ENCODE measurements at regions not wholly inside any gene's neighbourhood (a gene's known extent, or its start where the extent isn't known, plus 50 kb on each side); places are given as distances from the start of the nearest gene placed in this dataset.
A peak's percentile ranks its signal among the peaks of the same experiment; 100 is the strongest.

DNA sequence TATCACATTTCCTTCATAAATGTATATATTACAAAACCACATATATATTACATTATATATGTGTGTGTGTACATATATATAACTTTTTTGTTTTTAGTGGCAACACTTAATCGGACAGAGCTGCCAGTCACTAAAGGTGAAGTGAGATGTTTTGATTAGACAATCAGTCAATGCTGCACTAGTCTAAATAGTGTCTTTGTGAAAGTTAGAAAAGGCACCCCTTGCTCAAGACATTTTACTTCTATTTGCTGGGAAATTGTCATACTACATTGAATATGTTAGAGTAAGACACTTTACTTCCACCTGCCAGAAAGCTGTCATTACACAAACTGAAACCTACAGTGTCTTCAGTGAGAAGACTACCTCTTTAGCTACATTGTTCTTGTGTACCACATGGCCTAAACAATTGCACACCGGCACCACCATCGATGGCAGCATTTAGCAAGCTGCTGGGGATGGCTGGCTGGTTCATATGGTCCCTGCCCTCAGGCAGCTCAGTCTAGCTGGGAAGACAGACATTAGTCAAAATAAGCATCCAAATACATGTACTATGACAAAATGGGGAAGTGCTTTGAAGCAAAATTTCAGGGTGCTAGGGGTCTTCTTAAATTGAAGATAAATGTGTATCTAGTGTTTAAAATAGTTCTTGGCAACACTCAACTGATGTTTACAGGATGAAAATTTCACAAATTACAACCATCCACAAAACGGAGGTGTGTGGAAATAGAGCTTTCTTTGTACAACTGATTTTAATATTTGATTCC, 148.1 kb upstream of the GATB start:
- TF ChIP-seq POLR2A (IDR thresholded peaks at IDR 0.05; ENCODE audit: low read depth, low read length) (no peak), TAF1 (IDR thresholded peaks at IDR 0.05; ENCODE audit: low read depth, low read length) (no peak), POLR2AphosphoS5 (IDR thresholded peaks at IDR 0.05; ENCODE audit: low read depth, low read length) (no peak), SPI1 (IDR thresholded peaks at IDR 0.05; ENCODE audit: low read depth, low read length) (peak; percentile 89), POU2F2 (IDR thresholded peaks at IDR 0.05; ENCODE audit: low read depth, low read length) (no peak), PAX5 (IDR thresholded peaks at IDR 0.05; ENCODE audit: insufficient read depth, low read length, severe bottlenecking) (no peak)

All from GM12891 (cell line).